Central memory CD8-positive, alpha-beta T cell (primary cell): ENCODE measurements at regions not wholly inside any gene's neighbourhood (a gene's known extent, or its start where the extent isn't known, plus 50 kb on each side); places are given as distances from the start of the nearest gene placed in this dataset.

ENCODE experiments used
- ATAC-seq: fragments of 150-1000 bp; cut with Tn5 transposase; replicated peaks from 2 replicates; pipeline ENCODE4 v1.10.0; 2022; ENCODE audit warnings: mild to moderate bottlenecking, moderate FRiP score, moderate number of reproducible peaks; ENCODE audit not compliant: poor library complexity, severe bottlenecking; ENCODE audit errors: extremely low read depth
- DNase-seq, 2 donors: peaks; one replicate each; pipeline ENCODE4 v3.0.0; 2021; ENCODE audit warnings: low spot score in 2 of 2
- H3K27ac Mint-ChIP-seq: one replicate; pipeline ENCODE4 v1.8.0; 2022; ENCODE audit warnings: low read depth, mild to moderate bottlenecking, moderate library complexity, mixed read lengths
- H3K27me3 Mint-ChIP-seq: one replicate; pipeline ENCODE4 v1.8.0; 2022; ENCODE audit warnings: mixed read lengths
- H3K36me3 Mint-ChIP-seq: one replicate; pipeline ENCODE4 v1.8.0; 2022; ENCODE audit warnings: mild to moderate bottlenecking, moderate library complexity, mixed read lengths; ENCODE audit not compliant: insufficient read depth
- H3K4me1 Mint-ChIP-seq: one replicate; pipeline ENCODE4 v1.8.0; 2022; ENCODE audit warnings: mixed read lengths
- H3K4me3 Mint-ChIP-seq: one replicate; pipeline ENCODE4 v1.8.0; 2022; ENCODE audit warnings: mild to moderate bottlenecking, moderate library complexity, mixed read lengths
- H3K9me3 Mint-ChIP-seq: one replicate; pipeline ENCODE4 v1.8.0; 2022; ENCODE audit warnings: mixed read lengths

GRCh38 chr7:25550149-25550548 is 321.9 kb upstream of the NPVF start:
- no peak overlapping the region for H3K27ac Mint-ChIP-seq
- H3K27me3 Mint-ChIP-seq = peaks cover 60% of the 10 kb centered on the region
- no peaks in the 10 kb centered on the region for H3K4me1 Mint-ChIP-seq
- peaks cover 2% of the 10 kb centered on the region for H3K36me3 Mint-ChIP-seq
- DNase-seq (no peak), ATAC-seq (no peak)
- H3K9me3 Mint-ChIP-seq = no peaks in the 10 kb centered on the region
- H3K4me3 Mint-ChIP-seq = no peak overlapping the region

- no peaks in the 10 kb centered on the region for H3K9me3 Mint-ChIP-seq
- H3K4me1 Mint-ChIP-seq = no peaks in the 10 kb centered on the region
- peaks cover 56% of the 10 kb centered on the region for H3K27me3 Mint-ChIP-seq
- H3K27ac Mint-ChIP-seq = no peak overlapping the region
- no peak overlapping the region for H3K4me3 Mint-ChIP-seq
- H3K36me3 Mint-ChIP-seq = peaks cover under 1% of the 10 kb centered on the region
- DNase-seq (no peak), ATAC-seq (no peak)
Observed at GRCh38 chr7:25552998-25553397, 324.7 kb upstream of the NPVF start.

GRCh38 chr7:25553580-25554291 is 325.4 kb upstream of the NPVF start:
- Mint-ChIP-seq H3K27ac (no peak overlapping the region), H3K4me1 (no peaks in the 10 kb centered on the region), H3K27me3 (peaks cover 53% of the 10 kb centered on the region), H3K9me3 (no peaks in the 10 kb centered on the region), H3K4me3 (no peak overlapping the region), H3K36me3 (no peaks in the 10 kb centered on the region)
- ATAC-seq (no peak), DNase-seq (no peak)

- no peaks in the 10 kb centered on the region for H3K4me1 Mint-ChIP-seq
- no peaks in the 10 kb centered on the region for H3K9me3 Mint-ChIP-seq
- DNase-seq (no peak), ATAC-seq (no peak)
- H3K36me3 Mint-ChIP-seq = no peaks in the 10 kb centered on the region
- peaks cover 55% of the 10 kb centered on the region for H3K27me3 Mint-ChIP-seq
- no peak overlapping the region for H3K27ac Mint-ChIP-seq
- no peak overlapping the region for H3K4me3 Mint-ChIP-seq
Observed at GRCh38 chr7:25557379-25557917, 329.2 kb upstream of the NPVF start.

- Mint-ChIP-seq H3K27me3 (peaks cover 55% of the 10 kb centered on the region), H3K27ac (no peak overlapping the region), H3K4me1 (no peaks in the 10 kb centered on the region), H3K4me3 (no peak overlapping the region), H3K9me3 (no peaks in the 10 kb centered on the region), H3K36me3 (no peaks in the 10 kb centered on the region)
- ATAC-seq = no peak
- no peak for DNase-seq
Observed at GRCh38 chr7:25557930-25558329, 329.6 kb upstream of the NPVF start.

GRCh38 chr7:25558605-25559004 is 330.3 kb upstream of the NPVF start:
- ATAC-seq (no peak), DNase-seq (no peak)
- peaks cover 55% of the 10 kb centered on the region for H3K27me3 Mint-ChIP-seq
- no peak overlapping the region for H3K27ac Mint-ChIP-seq
- no peak overlapping the region for H3K4me3 Mint-ChIP-seq
- H3K4me1 Mint-ChIP-seq = no peaks in the 10 kb centered on the region
- no peaks in the 10 kb centered on the region for H3K9me3 Mint-ChIP-seq
- H3K36me3 Mint-ChIP-seq = no peaks in the 10 kb centered on the region

GRCh38 chr7:25559581-25560367 is 331.5 kb upstream of the NPVF start:
- no peak for DNase-seq
- Mint-ChIP-seq H3K4me3 (no peak overlapping the region), H3K27ac (no peak overlapping the region)

GRCh38 chr7:25562673-25563182 is 334.4 kb upstream of the NPVF start:
- Mint-ChIP-seq H3K9me3 (no peaks in the 10 kb centered on the region), H3K4me3 (no peak overlapping the region)

More at GRCh38 chr7:25559581-25560367, 331.5 kb upstream of the NPVF start:
- Mint-ChIP-seq H3K4me1 (no peaks in the 10 kb centered on the region), H3K36me3 (no peaks in the 10 kb centered on the region), H3K27me3 (peaks cover 57% of the 10 kb centered on the region), H3K9me3 (no peaks in the 10 kb centered on the region)
- ATAC-seq = no peak

GRCh38 chr7:25565002-25565401 is 336.7 kb upstream of the NPVF start:
- H3K4me1 Mint-ChIP-seq = peaks cover 5% of the 10 kb centered on the region
- H3K4me3 Mint-ChIP-seq = no peak overlapping the region
- peaks cover 35% of the 10 kb centered on the region for H3K27me3 Mint-ChIP-seq
- H3K9me3 Mint-ChIP-seq = no peaks in the 10 kb centered on the region
- DNase-seq (no peak), ATAC-seq (no peak)
- peaks cover 3% of the 10 kb centered on the region for H3K36me3 Mint-ChIP-seq
- no peak overlapping the region for H3K27ac Mint-ChIP-seq

More at GRCh38 chr7:25562673-25563182, 334.4 kb upstream of the NPVF start:
- ATAC-seq = no peak
- no peak for DNase-seq
- Mint-ChIP-seq H3K27ac (no peak overlapping the region), H3K36me3 (peaks cover 3% of the 10 kb centered on the region), H3K4me1 (peaks cover 5% of the 10 kb centered on the region), H3K27me3 (peaks cover 47% of the 10 kb centered on the region)

- H3K4me3 Mint-ChIP-seq = no peak overlapping the region
- no peak for ATAC-seq
- H3K27ac Mint-ChIP-seq = no peak overlapping the region
- peaks cover 3% of the 10 kb centered on the region for H3K36me3 Mint-ChIP-seq
- H3K4me1 Mint-ChIP-seq = peaks cover 5% of the 10 kb centered on the region
- peaks cover 26% of the 10 kb centered on the region for H3K27me3 Mint-ChIP-seq
- DNase-seq = peak; percentile 48 to 52
- H3K9me3 Mint-ChIP-seq = no peaks in the 10 kb centered on the region
Observed at GRCh38 chr7:25565949-25566348, 337.7 kb upstream of the NPVF start.

GRCh38 chr7:25567430-25567829 is 339.1 kb upstream of the NPVF start:
- ATAC-seq (no peak), DNase-seq (no peak)
- Mint-ChIP-seq H3K27me3 (peaks cover 24% of the 10 kb centered on the region), H3K4me3 (no peak overlapping the region), H3K27ac (no peak overlapping the region), H3K4me1 (peaks cover 5% of the 10 kb centered on the region), H3K36me3 (peaks cover 3% of the 10 kb centered on the region), H3K9me3 (no peaks in the 10 kb centered on the region)

- Mint-ChIP-seq H3K9me3 (no peaks in the 10 kb centered on the region), H3K27ac (no peak overlapping the region), H3K36me3 (peaks cover 3% of the 10 kb centered on the region), H3K27me3 (peaks cover 34% of the 10 kb centered on the region), H3K4me1 (peaks cover 5% of the 10 kb centered on the region), H3K4me3 (no peak overlapping the region)
- ATAC-seq (no peak), DNase-seq (no peak)
Observed at GRCh38 chr7:25569765-25570164, 341.5 kb upstream of the NPVF start.
